Amniotic stem cell (primary cell): ENCODE measurements at regions not wholly inside any gene's neighbourhood (a gene's known extent, or its start where the extent isn't known, plus 50 kb on each side); places are given as distances from the start of the nearest gene placed in this dataset.
"Not testable (repeated sequence)": the region's sequence is repeated elsewhere in the genome, so short reads cannot be mapped to it uniquely, and the experiment has no call there.

Experiments
- DNase-seq: peaks from one replicate; lab custom pipeline; 2025; lab: John Stamatoyannopoulos, UW

GRCh38 chr5:104891596-104891995 lies 1329.0 kb upstream of the NUDT12 start:
- DNase-seq, result no peak

GRCh38 chr5:104890767-104891166 lies 1328.2 kb upstream of the NUDT12 start:
- DNase-seq, result no peak

GRCh38 chr5:104859437-104859836 lies 1296.8 kb upstream of the NUDT12 start:
- DNase-seq, result no peak

- not testable (repeated sequence) for DNase-seq
These were observed 1289.5 kb upstream of the NUDT12 start for GRCh38 chr5:104852099-104852498.

- no peak for DNase-seq
These were observed 1283.0 kb upstream of the NUDT12 start for GRCh38 chr5:104845541-104845940.

- DNase-seq, result no peak
These were observed 1281.2 kb upstream of the NUDT12 start for GRCh38 chr5:104843822-104844221.

GRCh38 chr5:104840284-104840683 lies 1277.7 kb upstream of the NUDT12 start:
- no peak for DNase-seq

- not testable (repeated sequence) for DNase-seq
These were observed 1268.9 kb upstream of the NUDT12 start for GRCh38 chr5:104831515-104831914.

GRCh38 chr5:104821606-104822005 lies 1259.0 kb upstream of the NUDT12 start:
- DNase-seq, result no peak

- no peak for DNase-seq
These were observed 1254.5 kb upstream of the NUDT12 start for GRCh38 chr5:104817127-104817526.

GRCh38 chr5:104815212-104815611 lies 1252.6 kb upstream of the NUDT12 start:
- DNase-seq, result no peak

- DNase-seq, result no peak
These were observed 1238.0 kb upstream of the NUDT12 start for GRCh38 chr5:104800440-104801048.

- no peak for DNase-seq
These were observed 1231.1 kb upstream of the NUDT12 start for GRCh38 chr5:104793755-104794080.

- DNase-seq, result no peak
These were observed 1230.6 kb upstream of the NUDT12 start for GRCh38 chr5:104793031-104793754.

- no peak for DNase-seq
These were observed 1226.8 kb upstream of the NUDT12 start for GRCh38 chr5:104789366-104789765.

GRCh38 chr5:104785097-104785496 lies 1222.5 kb upstream of the NUDT12 start:
- no peak for DNase-seq

GRCh38 chr5:104774372-104774771 lies 1211.8 kb upstream of the NUDT12 start:
- DNase-seq, result no peak

- DNase-seq, result no peak
These were observed 1201.6 kb upstream of the NUDT12 start for GRCh38 chr5:104764197-104764596.

- no peak for DNase-seq
These were observed 1200.6 kb upstream of the NUDT12 start for GRCh38 chr5:104763216-104763615.

GRCh38 chr5:104757915-104758314 lies 1195.3 kb upstream of the NUDT12 start:
- no peak for DNase-seq

- DNase-seq, result no peak
These were observed 1193.2 kb upstream of the NUDT12 start for GRCh38 chr5:104755806-104756205.

- DNase-seq, result no peak
These were observed 1191.9 kb upstream of the NUDT12 start for GRCh38 chr5:104754311-104754995.

- DNase-seq, result no peak
These were observed 1189.4 kb upstream of the NUDT12 start for GRCh38 chr5:104751969-104752368.
